ENCODE measurements at regions not wholly inside any gene's neighbourhood (a gene's known extent, or its start where the extent isn't known, plus 50 kb on each side); places are given as distances from the start of the nearest gene placed in this dataset.
"Not testable (repeated sequence)": the region's sequence is repeated elsewhere in the genome, so short reads cannot be mapped to it uniquely, and the experiment has no call there.

DNA sequence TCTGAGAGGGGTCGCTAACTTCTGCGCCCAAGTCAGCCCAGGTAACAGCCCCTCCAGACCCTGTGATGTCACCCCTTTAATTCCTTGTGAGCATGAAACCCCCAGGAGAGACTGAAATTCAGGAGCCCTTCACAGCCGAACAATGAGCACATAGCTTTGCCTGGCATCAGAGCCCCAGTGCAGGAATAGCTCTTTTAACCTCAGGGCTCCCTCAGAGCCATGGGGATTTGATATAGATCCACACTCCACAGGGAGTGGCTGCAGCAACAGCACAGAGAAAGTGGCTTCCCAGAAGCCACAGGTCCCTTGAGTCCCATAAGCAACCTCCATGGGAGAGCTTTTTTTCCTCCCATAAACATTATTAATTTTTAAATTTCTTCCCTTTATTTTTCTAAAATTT is 150.0 kb upstream of the MARCKS start:
- TF ChIP-seq, protein P1, sequence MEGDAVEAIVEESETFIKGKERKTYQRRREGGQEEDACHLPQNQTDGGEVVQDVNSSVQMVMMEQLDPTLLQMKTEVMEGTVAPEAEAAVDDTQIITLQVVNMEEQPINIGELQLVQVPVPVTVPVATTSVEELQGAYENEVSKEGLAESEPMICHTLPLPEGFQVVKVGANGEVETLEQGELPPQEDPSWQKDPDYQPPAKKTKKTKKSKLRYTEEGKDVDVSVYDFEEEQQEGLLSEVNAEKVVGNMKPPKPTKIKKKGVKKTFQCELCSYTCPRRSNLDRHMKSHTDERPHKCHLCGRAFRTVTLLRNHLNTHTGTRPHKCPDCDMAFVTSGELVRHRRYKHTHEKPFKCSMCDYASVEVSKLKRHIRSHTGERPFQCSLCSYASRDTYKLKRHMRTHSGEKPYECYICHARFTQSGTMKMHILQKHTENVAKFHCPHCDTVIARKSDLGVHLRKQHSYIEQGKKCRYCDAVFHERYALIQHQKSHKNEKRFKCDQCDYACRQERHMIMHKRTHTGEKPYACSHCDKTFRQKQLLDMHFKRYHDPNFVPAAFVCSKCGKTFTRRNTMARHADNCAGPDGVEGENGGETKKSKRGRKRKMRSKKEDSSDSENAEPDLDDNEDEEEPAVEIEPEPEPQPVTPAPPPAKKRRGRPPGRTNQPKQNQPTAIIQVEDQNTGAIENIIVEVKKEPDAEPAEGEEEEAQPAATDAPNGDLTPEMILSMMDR (conservative IDR thresholded peaks at IDR 0.05; ENCODE audit: low read depth, low read length) = no peak
- H3K4me3 ChIP-seq (ENCODE audit: low read length) = no peak overlapping the region
- no peak for DNase-seq (ENCODE audit: low read depth)

DNA sequence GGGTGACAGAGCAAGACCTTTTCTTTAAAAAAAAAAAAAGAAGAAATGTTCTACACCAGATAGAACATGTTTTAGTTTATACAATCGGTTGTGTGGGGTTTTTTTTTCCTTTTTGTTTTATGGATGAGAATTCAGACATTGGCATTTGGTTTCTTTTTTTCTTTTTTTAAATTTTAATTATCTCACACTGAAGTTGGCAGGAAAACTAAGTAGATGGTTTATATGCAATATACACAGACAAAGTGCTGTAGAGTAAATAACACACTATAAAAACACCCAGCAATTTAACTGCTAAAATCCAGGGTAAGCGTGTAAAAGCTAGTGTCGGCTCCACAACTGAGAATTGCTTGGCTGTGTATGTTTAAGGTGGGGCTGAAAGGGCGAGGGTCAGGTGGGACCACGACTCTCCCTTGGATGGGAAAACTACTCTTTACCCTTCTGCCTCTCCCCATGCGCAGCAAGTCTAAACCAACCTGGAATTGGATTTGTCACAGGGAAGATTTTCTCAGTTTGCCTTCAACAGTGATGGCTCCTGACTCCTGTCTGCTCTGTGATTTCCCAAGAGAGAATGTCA is 147.1 kb upstream of the MARCKS start:
- H3K4me3 ChIP-seq (ENCODE audit: low read length) = no peak overlapping the region
- no peak for DNase-seq (ENCODE audit: low read depth)
- TF ChIP-seq, protein P1 (conservative IDR thresholded peaks at IDR 0.05; ENCODE audit: low read depth, low read length) = no peak

DNA sequence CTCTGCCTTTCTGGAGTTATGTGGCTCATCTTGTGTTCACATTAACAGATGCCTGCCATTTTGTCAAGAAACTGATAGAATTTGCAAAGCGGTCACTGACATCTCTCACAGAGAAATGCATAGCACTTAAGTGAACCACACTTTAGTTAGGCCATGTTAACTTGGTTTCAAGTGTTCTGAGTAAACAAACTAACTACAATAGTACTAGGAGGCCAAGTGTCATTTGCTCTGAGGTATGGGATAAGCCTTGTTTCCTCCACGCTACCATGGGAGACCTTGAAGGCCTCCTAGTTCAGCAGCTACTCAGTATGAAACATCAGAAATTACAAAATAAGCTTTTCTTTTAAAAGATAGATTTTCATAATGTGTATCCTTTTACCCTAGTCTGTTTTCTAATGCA is 143.5 kb upstream of the MARCKS start:
- no peak overlapping the region for H3K4me3 ChIP-seq (ENCODE audit: low read length)
- DNase-seq (ENCODE audit: low read depth) = no peak
- TF ChIP-seq, protein P1 (conservative IDR thresholded peaks at IDR 0.05; ENCODE audit: low read depth, low read length) = no peak

DNA sequence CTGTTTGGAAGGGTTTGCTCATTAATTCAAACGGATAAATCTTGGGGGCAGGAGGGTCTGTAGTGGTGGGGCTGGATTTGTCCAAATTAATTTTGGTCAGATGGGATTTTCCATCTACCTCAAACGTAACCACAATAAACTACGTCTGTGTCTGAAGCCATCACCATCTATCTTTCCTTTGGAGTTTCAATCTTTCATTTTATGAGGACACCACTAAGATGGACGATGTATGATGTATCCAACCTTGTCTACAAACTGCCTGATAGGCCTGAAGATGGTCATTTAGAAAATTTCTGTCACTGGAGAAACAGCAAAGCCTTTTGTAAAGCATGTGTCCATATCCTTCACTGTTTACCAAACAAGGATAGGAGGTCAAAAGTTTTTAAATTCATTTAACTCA is 138.6 kb upstream of the MARCKS start:
- TF ChIP-seq, protein P1 (conservative IDR thresholded peaks at IDR 0.05; ENCODE audit: low read depth, low read length) = no peak
- DNase-seq (ENCODE audit: low read depth) = no peak
- no peak overlapping the region for H3K4me3 ChIP-seq (ENCODE audit: low read length)

DNA sequence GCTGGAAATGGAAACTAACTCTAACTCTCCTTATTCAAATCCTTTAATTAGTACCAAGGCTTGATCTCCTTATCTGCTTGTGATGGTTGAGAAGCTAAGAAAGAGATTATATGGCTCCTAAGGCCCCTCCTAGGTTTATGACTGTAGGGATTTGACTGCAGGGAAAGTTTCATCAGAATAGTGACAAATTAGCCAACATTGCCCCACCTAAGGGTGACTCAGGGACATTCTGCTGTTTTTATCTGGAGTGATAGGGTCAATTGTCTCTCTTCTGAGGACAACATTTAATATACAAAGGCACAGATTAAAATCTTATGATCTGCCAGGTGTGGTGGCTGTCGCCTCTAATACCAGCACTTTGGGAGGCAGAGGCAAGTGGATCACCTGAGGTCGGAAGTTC is 138.1 kb upstream of the MARCKS start:
- H3K4me3 ChIP-seq (ENCODE audit: low read length) = no peak overlapping the region
- TF ChIP-seq, protein P1 (conservative IDR thresholded peaks at IDR 0.05; ENCODE audit: low read depth, low read length) = no peak
- DNase-seq (ENCODE audit: low read depth) = no peak

DNA sequence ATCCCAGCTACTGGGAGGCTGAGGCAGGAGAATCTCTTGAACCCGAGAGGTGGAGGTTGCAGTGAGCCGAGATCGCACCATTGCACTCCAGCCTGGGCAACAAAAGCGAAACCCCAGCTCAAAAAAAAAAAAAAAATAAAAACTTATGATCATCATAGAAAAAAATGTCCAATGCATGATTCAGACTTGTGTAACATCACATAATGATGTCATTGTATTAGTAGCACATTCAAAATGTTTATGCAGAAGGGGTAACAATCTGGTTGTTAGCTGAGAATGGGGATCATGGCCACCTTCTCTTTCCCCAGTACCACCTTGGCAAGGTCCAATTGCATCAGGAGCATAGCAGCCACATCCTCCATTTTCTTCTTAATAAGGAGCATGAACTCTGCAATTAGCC is 137.6 kb upstream of the MARCKS start:
- H3K4me3 ChIP-seq (ENCODE audit: low read length) = no peak overlapping the region
- no peak for DNase-seq (ENCODE audit: low read depth)
- TF ChIP-seq, protein P1 (conservative IDR thresholded peaks at IDR 0.05; ENCODE audit: low read depth, low read length) = no peak

DNA sequence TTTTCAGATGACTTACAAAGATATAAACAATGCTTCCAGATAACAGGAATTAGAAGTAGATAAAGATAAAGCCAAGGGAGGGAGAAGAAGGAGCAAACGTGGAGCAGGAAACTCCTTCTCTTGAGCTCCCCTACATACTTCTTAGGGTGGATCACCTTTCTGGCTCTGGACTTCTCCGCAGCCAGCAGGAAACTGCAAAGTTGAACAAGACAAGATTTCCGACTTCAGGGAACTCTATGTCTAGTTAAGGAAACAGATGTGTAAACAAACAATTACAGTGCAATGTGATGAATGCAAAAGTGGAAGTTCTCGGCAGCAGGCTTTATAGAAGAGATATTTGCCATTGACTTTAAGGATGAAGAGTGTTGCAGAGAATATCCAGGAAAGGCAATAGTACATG is 134.0 kb upstream of the MARCKS start:
- DNase-seq (ENCODE audit: low read depth) = no peak
- TF ChIP-seq, protein P1 (conservative IDR thresholded peaks at IDR 0.05; ENCODE audit: low read depth, low read length) = no peak
- H3K4me3 ChIP-seq (ENCODE audit: low read length) = no peak overlapping the region

DNA sequence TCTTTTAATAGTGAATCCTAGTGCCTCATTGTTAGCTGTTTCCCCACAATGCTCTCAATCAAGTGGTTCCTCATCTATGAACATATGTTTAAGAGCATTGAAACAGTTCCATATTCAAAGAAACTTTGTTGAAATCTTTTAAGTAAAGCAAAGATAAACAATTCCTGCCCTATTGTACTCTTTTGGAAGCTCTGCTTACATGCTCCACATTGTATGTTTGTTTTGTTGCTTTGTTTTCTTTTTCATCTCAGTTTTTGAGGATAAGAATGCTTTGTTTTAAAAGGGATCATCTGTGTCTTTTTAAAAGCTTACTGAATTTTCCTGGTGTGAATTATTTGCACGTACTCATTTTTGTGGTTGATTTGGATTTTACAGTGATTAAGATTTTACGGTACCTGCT is 132.2 kb upstream of the MARCKS start:
- not testable (repeated sequence) for DNase-seq (ENCODE audit: low read depth); H3K4me3 ChIP-seq (ENCODE audit: low read length)

All from retinal pigment epithelial cell (primary cell).